H9 (cell line): ENCODE measurements at regions not wholly inside any gene's neighbourhood (a gene's known extent, or its start where the extent isn't known, plus 50 kb on each side); places are given as distances from the start of the nearest gene placed in this dataset.
"Not testable (repeated sequence)": the region's sequence is repeated elsewhere in the genome, so short reads cannot be mapped to it uniquely, and the experiment has no call there.

ENCODE experiments used
- DNase-seq: peaks from one replicate; pipeline ENCODE4 v3.0.0-alpha.2; 2017
- H2AFZ ChIP-seq: one replicate; pipeline ENCODE4 v1.6.1; 2013; ENCODE audit warnings: mild to moderate bottlenecking, low read length, control low read depth, moderate library complexity
- H2AK5ac ChIP-seq: 2 replicates; pipeline ENCODE4 v1.6.1; 2013; ENCODE audit warnings: low read length, control low read depth, mixed read lengths; ENCODE audit not compliant: insufficient read length
- H2BK120ac ChIP-seq: one replicate; pipeline ENCODE4 v1.6.1; 2013; ENCODE audit warnings: low read depth, mild to moderate bottlenecking, low read length, control low read depth, inconsistent platforms; ENCODE audit not compliant: poor library complexity, severe bottlenecking
- H2BK12ac ChIP-seq: 2 replicates; pipeline ENCODE4 v1.6.1; 2013; ENCODE audit warnings: low read length, control low read depth, mixed read lengths, low read depth; ENCODE audit not compliant: insufficient read length
- H2BK15ac ChIP-seq: 2 replicates; pipeline ENCODE4 v1.6.1; 2013; ENCODE audit warnings: low read depth, low read length, control low read depth
- H2BK20ac ChIP-seq: one replicate; pipeline ENCODE4 v1.6.1; 2013; ENCODE audit warnings: low read depth, mild to moderate bottlenecking, low read length, control low read depth, inconsistent platforms; ENCODE audit not compliant: poor library complexity, severe bottlenecking
- H2BK5ac ChIP-seq: 2 replicates; pipeline ENCODE4 v1.6.1; 2013; ENCODE audit warnings: low read length, control low read depth, mixed read lengths; ENCODE audit not compliant: insufficient read length
- H3K14ac ChIP-seq: 2 replicates; pipeline ENCODE4 v1.6.1; 2013; ENCODE audit warnings: low read length, control low read depth; ENCODE audit not compliant: insufficient read depth
- H3K18ac ChIP-seq: 2 replicates; pipeline ENCODE4 v1.6.1; 2013; ENCODE audit warnings: low read depth, mild to moderate bottlenecking, mixed read lengths, low read length, control low read depth; ENCODE audit not compliant: insufficient read length
- H3K23ac ChIP-seq: 2 replicates; pipeline ENCODE4 v1.6.1; 2013; ENCODE audit warnings: low read length, control low read depth, mixed read lengths, low read depth; ENCODE audit not compliant: insufficient read length
- H3K23me2 ChIP-seq: 2 replicates; pipeline ENCODE4 v1.6.1; 2013; ENCODE audit warnings: low read depth, mild to moderate bottlenecking, mixed read lengths, low read length, control low read depth; ENCODE audit not compliant: insufficient read length, poor library complexity, severe bottlenecking
- H3K27ac ChIP-seq: 2 replicates; pipeline ENCODE4 v1.5.1; 2013; ENCODE audit warnings: low read length, control low read depth, mixed read lengths, low read depth; ENCODE audit not compliant: insufficient read length
- H3K27me3 ChIP-seq: 2 replicates; pipeline ENCODE4 v1.6.1; 2013; ENCODE audit warnings: low read length, control low read depth, inconsistent platforms; ENCODE audit not compliant: insufficient read depth
- H3K4ac ChIP-seq: 2 replicates; pipeline ENCODE4 v1.6.1; 2013; ENCODE audit warnings: low read depth, mild to moderate bottlenecking, control low read depth, inconsistent platforms, low read length, moderate library complexity
- H3K4me1 ChIP-seq: 2 replicates; pipeline ENCODE4 v1.6.1; 2013; ENCODE audit warnings: low read length, control low read depth, inconsistent platforms; ENCODE audit not compliant: insufficient read depth
- H3K4me2 ChIP-seq: 2 replicates; pipeline ENCODE4 v1.6.1; 2013; ENCODE audit warnings: low read length, control low read depth, mixed read lengths; ENCODE audit not compliant: insufficient read length, insufficient read depth
- H3K56ac ChIP-seq: 2 replicates; pipeline ENCODE4 v1.6.1; 2013; ENCODE audit warnings: low read depth, mild to moderate bottlenecking, mixed read lengths, low read length, control low read depth; ENCODE audit not compliant: insufficient read length
- H3K79me1 ChIP-seq: 2 replicates; pipeline ENCODE4 v1.6.1; 2013; ENCODE audit warnings: low read depth, mild to moderate bottlenecking, moderate library complexity, low read length, control low read depth, inconsistent platforms; ENCODE audit not compliant: insufficient read depth, poor library complexity, severe bottlenecking
- H3K79me2 ChIP-seq: 2 replicates; pipeline ENCODE4 v1.6.1; 2013; ENCODE audit warnings: low read length, control low read depth, inconsistent platforms; ENCODE audit not compliant: insufficient read depth
- H3K9ac ChIP-seq: 2 replicates; pipeline ENCODE4 v1.6.1; 2013; ENCODE audit warnings: low read length, control low read depth, mixed read lengths; ENCODE audit not compliant: insufficient read length; ENCODE audit errors: extremely low read depth
- H3K9me3 ChIP-seq: one replicate; pipeline ENCODE4 v1.6.1; 2013; ENCODE audit warnings: low read depth, low read length, inconsistent platforms; ENCODE audit not compliant: control insufficient read depth
- H3T11ph ChIP-seq: one replicate; pipeline ENCODE4 v1.6.1; 2013; ENCODE audit warnings: mild to moderate bottlenecking, low read length, control low read depth, inconsistent platforms
- H4K20me1 ChIP-seq: one replicate; pipeline ENCODE4 v1.6.1; 2013; ENCODE audit not compliant: control insufficient read depth, insufficient read length, insufficient read depth
- H4K5ac ChIP-seq: 2 replicates; pipeline ENCODE4 v1.6.1; 2013; ENCODE audit warnings: low read depth, mild to moderate bottlenecking, mixed read lengths, low read length, control low read depth; ENCODE audit not compliant: insufficient read length
- H4K8ac ChIP-seq: replicated peaks from 2 replicates; pipeline ENCODE4 v1.6.1; 2013; ENCODE audit warnings: low read length, control low read depth, mixed read lengths, low read depth; ENCODE audit not compliant: insufficient read length
- H4K91ac ChIP-seq: 2 replicates; pipeline ENCODE4 v1.6.1; 2013; ENCODE audit warnings: low read depth, mild to moderate bottlenecking, moderate library complexity, mixed read lengths, low read length, control low read depth; ENCODE audit not compliant: insufficient read length
- H3K27ac Mint-ChIP-seq, 3 experiments: 2 replicates in 2 of 3; 3 replicates in 1 of 3; pipeline ENCODE4 v1.8.0; 2020 to 2021; ENCODE audit warnings: mixed read lengths in 3 of 3, mild to moderate bottlenecking in 1 of 3, moderate library complexity in 1 of 3
- H3K27me3 Mint-ChIP-seq: 2 replicates; pipeline ENCODE4 v1.8.0; 2021; ENCODE audit warnings: low read depth, mild to moderate bottlenecking, moderate library complexity, mixed read lengths
- H3K36me3 Mint-ChIP-seq, 3 experiments: 2 replicates in 2 of 3; 3 replicates in 1 of 3; pipeline ENCODE4 v1.8.0; 2020 to 2021; ENCODE audit warnings: low read depth in 3 of 3, mixed read lengths in 3 of 3; ENCODE audit not compliant: insufficient read depth in 1 of 3
- H3K4me1 Mint-ChIP-seq, 2 experiments: 2 replicates each; pipeline ENCODE4 v1.8.0; 2020; ENCODE audit warnings: mixed read lengths in 2 of 2
- H3K4me3 Mint-ChIP-seq, 2 experiments: 2 replicates in 1 of 2; 3 replicates in 1 of 2; pipeline ENCODE4 v1.8.0; 2020 to 2021; ENCODE audit warnings: mild to moderate bottlenecking in 2 of 2, mixed read lengths in 2 of 2, moderate library complexity in 1 of 2
- H3K9me3 Mint-ChIP-seq, 2 experiments: 2 replicates in 1 of 2; 3 replicates in 1 of 2; pipeline ENCODE4 v1.8.0; 2020; ENCODE audit warnings: mild to moderate bottlenecking in 2 of 2, mixed read lengths in 2 of 2, moderate library complexity in 1 of 2
- WGBS: extraction: QIAGEN DNeasy Blood & Tissue Kit; methylation state at CpG from one replicate; pipeline ENCODE4 v1.1.7; 2013; ENCODE audit warnings: missing lambda C conversion rate, low lambda C conversion rate, mixed read lengths; ENCODE audit not compliant: insufficient read length; ENCODE audit errors: extremely low coverage; 5-methylcytosine and 5-hydroxymethylcytosine counted together

GRCh38 chr14:105688664-105689221 lies 162.4 kb downstream of the TMEM121 start:
- H3K4me1 Mint-ChIP-seq, H4K8ac ChIP-seq, H2AFZ ChIP-seq, H3K4me3 Mint-ChIP-seq, H4K5ac ChIP-seq, H3K18ac ChIP-seq, H3K27ac ChIP-seq, H3K56ac ChIP-seq, H3K9ac ChIP-seq, H3K27me3 ChIP-seq, H4K91ac ChIP-seq, H2BK15ac ChIP-seq, H2BK120ac ChIP-seq, H2BK5ac ChIP-seq, H3K27ac Mint-ChIP-seq, H3K79me2 ChIP-seq, H3K23me2 ChIP-seq, DNase-seq, H2BK12ac ChIP-seq, H4K20me1 ChIP-seq, H2BK20ac ChIP-seq, H3K4me2 ChIP-seq, H3K14ac ChIP-seq, H3T11ph ChIP-seq, H3K79me1 ChIP-seq, H3K4me1 ChIP-seq, H3K4ac ChIP-seq, H3K27me3 Mint-ChIP-seq, H3K23ac ChIP-seq, H2AK5ac ChIP-seq: not testable (repeated sequence)
- H3K9me3 Mint-ChIP-seq = peaks cover 55 to 59% of the 10 kb centered on the region in 2 experiments
- H3K9me3 ChIP-seq = peaks cover 54% of the 10 kb centered on the region
- 100% methylated on average over 2 of the region's 4 CpGs for WGBS
- peaks cover 20 to 33% (median 32%) of the 10 kb centered on the region in 3 experiments for H3K36me3 Mint-ChIP-seq
